BJ (cell line): ENCODE measurements at regions not wholly inside any gene's neighbourhood (a gene's known extent, or its start where the extent isn't known, plus 50 kb on each side); places are given as distances from the start of the nearest gene placed in this dataset.
"Not testable (repeated sequence)": the region's sequence is repeated elsewhere in the genome, so short reads cannot be mapped to it uniquely, and the experiment has no call there.

ENCODE experiments used
- CTCF ChIA-PET: fragments of 350-600 bp; formaldehyde crosslinking; extraction: SDS; loops from one replicate; lab custom pipeline; 2021; ENCODE audit warnings: antibody characterized with exemption, inconsistent platforms; lab: Yijun Ruan, JAX
- POLR2A ChIA-PET: fragments of 300-600 bp; sonication (Branson Sonifier 250); formaldehyde crosslinking; extraction: SDS; loops from one replicate; lab custom pipeline; 2021; ENCODE audit warnings: antibody characterized with exemption; lab: Charles Lee
- DNase-seq: peaks from one replicate; pipeline ENCODE4 v3.0.0-alpha.2; 2011; ENCODE audit warnings: low read depth
- H3K27me3 ChIP-seq: 2 replicates; pipeline ENCODE4 v1.6.0; 2011; ENCODE audit warnings: low read length; ENCODE audit not compliant: control insufficient read depth, insufficient read depth
- H3K36me3 ChIP-seq: 2 replicates; pipeline ENCODE4 v1.5.1; 2011; ENCODE audit warnings: low read length; ENCODE audit not compliant: control insufficient read depth, insufficient read depth
- H3K4me3 ChIP-seq: 2 replicates; pipeline ENCODE4 v1.5.1; 2011; ENCODE audit warnings: low read depth, mild to moderate bottlenecking, control low read depth, low read length
- CTCF ChIP-seq: IDR thresholded peaks from 2 replicates; pipeline ENCODE4 v1.5.1; 2011; ENCODE audit warnings: low read depth, mild to moderate bottlenecking, control low read depth, inconsistent platforms, low read length, moderate library complexity; ENCODE audit not compliant: insufficient read depth

GRCh38 chr10:9102026-9102425 is 1047.5 kb downstream of the GATA3 start:
- no peaks in the 10 kb centered on the region for H3K36me3 ChIP-seq
- H3K4me3 ChIP-seq, result no peak overlapping the region
- ChIA-PET POLR2A (no interaction called here), CTCF (no interaction called here)
- no peaks in the 10 kb centered on the region for H3K27me3 ChIP-seq
- DNase-seq, result no peak
- TF ChIP-seq CTCF, result no peak

- no peak for TF ChIP-seq CTCF
- Histone ChIP-seq H3K27me3 (no peaks in the 10 kb centered on the region), H3K4me3 (no peak overlapping the region), H3K36me3 (no peaks in the 10 kb centered on the region)
- ChIA-PET POLR2A (no interaction called here), CTCF (no interaction called here)
- DNase-seq, result no peak
Observed at GRCh38 chr10:9103301-9103700, 1048.8 kb downstream of the GATA3 start.

- ChIA-PET POLR2A (no interaction called here), CTCF (interaction anchor here (0.7 to 1.6 kb wide), 2 partner anchors 23 to 125 kb away, joined by 3 read pairs; no protein-coding TSS in a partner anchor)
- H3K4me3 ChIP-seq, result no peak overlapping the region
- DNase-seq, result no peak
- no peak for TF ChIP-seq CTCF
- H3K27me3 ChIP-seq, result no peaks in the 10 kb centered on the region
- H3K36me3 ChIP-seq, result no peaks in the 10 kb centered on the region
Observed at GRCh38 chr10:9111976-9112375, 1057.5 kb downstream of the GATA3 start.

GRCh38 chr10:9126728-9127127 is 1072.2 kb downstream of the GATA3 start:
- POLR2A ChIA-PET, result no interaction called here

GRCh38 chr10:9137368-9137767 is 1082.9 kb downstream of the GATA3 start:
- TF ChIP-seq CTCF, result no peak
- no peak for DNase-seq
- ChIA-PET POLR2A (no interaction called here), CTCF (no interaction called here)
- no peaks in the 10 kb centered on the region for H3K27me3 ChIP-seq
- H3K4me3 ChIP-seq, result no peak overlapping the region
- H3K36me3 ChIP-seq, result no peaks in the 10 kb centered on the region

More at GRCh38 chr10:9126728-9127127, 1072.2 kb downstream of the GATA3 start:
- Histone ChIP-seq H3K4me3 (no peak overlapping the region), H3K36me3 (no peaks in the 10 kb centered on the region), H3K27me3 (no peaks in the 10 kb centered on the region)
- no peak for TF ChIP-seq CTCF
- DNase-seq, result no peak
- CTCF ChIA-PET, result interaction anchor here (0.8 kb wide), 1 partner anchor 21 kb away, joined by 3 read pairs; no protein-coding TSS in a partner anchor

GRCh38 chr10:9138829-9139228 is 1084.3 kb downstream of the GATA3 start:
- H3K36me3 ChIP-seq, CTCF ChIA-PET, DNase-seq, POLR2A ChIA-PET, H3K4me3 ChIP-seq, H3K27me3 ChIP-seq: not testable (repeated sequence)
